Progenitor cell of endocrine pancreas (in vitro differentiated cells): ENCODE measurements at regions not wholly inside any gene's neighbourhood (a gene's known extent, or its start where the extent isn't known, plus 50 kb on each side); places are given as distances from the start of the nearest gene placed in this dataset.
A peak's percentile ranks its signal among the peaks of the same experiment; 100 is the strongest.

Experiments
- DNase-seq: peaks from one replicate; pipeline ENCODE4 v3.0.0; 2021; ENCODE audit warnings: low spot score; ENCODE audit not compliant: unreplicated experiment
- H3K27ac Mint-ChIP-seq: 2 replicates; pipeline ENCODE4 v1.8.0; 2021; ENCODE audit warnings: mild to moderate bottlenecking, moderate library complexity, mixed read lengths
- H3K27me3 Mint-ChIP-seq: 2 replicates; pipeline ENCODE4 v1.8.0; 2021; ENCODE audit warnings: mixed read lengths
- H3K36me3 Mint-ChIP-seq: 2 replicates; pipeline ENCODE4 v1.8.0; 2022; ENCODE audit warnings: mixed read lengths; ENCODE audit not compliant: insufficient read depth
- H3K4me1 Mint-ChIP-seq: 2 replicates; pipeline ENCODE4 v1.8.0; 2021; ENCODE audit warnings: low read depth, mixed read lengths
- H3K4me3 Mint-ChIP-seq: 2 replicates; pipeline ENCODE4 v1.8.0; 2021; ENCODE audit warnings: low read depth, mild to moderate bottlenecking, moderate library complexity, mixed read lengths
- H3K9me3 Mint-ChIP-seq: 2 replicates; pipeline ENCODE4 v1.8.0; 2021; ENCODE audit warnings: low read depth, mixed read lengths
- TF ChIP-seq, protein P1 (sequence below): fragments of 200-600 bp; sonication (generic); IDR thresholded peaks from one replicate; pipeline ENCODE4 v1.5.0; 2021; ENCODE audit warnings: antibody characterized with exemption, mild to moderate bottlenecking; ENCODE audit not compliant: unreplicated experiment

DNA sequence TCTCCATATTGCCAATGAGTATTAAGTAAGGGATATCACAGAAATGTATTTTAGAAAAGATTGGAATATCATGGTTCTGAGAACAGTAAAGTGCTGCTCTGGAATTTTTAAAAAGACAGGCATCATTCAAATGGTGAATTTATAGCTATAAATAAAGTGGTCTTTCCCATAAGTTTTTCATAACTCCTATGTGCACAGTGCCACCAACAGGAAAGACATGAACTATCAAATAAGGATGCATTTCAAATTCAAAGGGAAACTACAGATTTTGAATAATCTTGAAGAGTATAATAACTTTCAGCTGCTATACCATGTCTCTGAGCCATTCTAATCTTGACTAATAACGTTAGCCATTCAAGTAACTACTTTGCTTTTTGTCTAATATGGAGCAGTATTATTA is 456.8 kb upstream of the GJE1 start:
- Mint-ChIP-seq H3K4me1 (no peaks in the 10 kb centered on the region), H3K9me3 (peaks cover 10% of the 10 kb centered on the region), H3K36me3 (no peaks in the 10 kb centered on the region), H3K4me3 (no peak overlapping the region), H3K27me3 (no peaks in the 10 kb centered on the region), H3K27ac (no peak overlapping the region)
- no peak for DNase-seq
- TF ChIP-seq, protein P1, sequence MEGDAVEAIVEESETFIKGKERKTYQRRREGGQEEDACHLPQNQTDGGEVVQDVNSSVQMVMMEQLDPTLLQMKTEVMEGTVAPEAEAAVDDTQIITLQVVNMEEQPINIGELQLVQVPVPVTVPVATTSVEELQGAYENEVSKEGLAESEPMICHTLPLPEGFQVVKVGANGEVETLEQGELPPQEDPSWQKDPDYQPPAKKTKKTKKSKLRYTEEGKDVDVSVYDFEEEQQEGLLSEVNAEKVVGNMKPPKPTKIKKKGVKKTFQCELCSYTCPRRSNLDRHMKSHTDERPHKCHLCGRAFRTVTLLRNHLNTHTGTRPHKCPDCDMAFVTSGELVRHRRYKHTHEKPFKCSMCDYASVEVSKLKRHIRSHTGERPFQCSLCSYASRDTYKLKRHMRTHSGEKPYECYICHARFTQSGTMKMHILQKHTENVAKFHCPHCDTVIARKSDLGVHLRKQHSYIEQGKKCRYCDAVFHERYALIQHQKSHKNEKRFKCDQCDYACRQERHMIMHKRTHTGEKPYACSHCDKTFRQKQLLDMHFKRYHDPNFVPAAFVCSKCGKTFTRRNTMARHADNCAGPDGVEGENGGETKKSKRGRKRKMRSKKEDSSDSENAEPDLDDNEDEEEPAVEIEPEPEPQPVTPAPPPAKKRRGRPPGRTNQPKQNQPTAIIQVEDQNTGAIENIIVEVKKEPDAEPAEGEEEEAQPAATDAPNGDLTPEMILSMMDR = no peak

- H3K27ac Mint-ChIP-seq = no peak overlapping the region
- H3K27me3 Mint-ChIP-seq = no peaks in the 10 kb centered on the region
- H3K4me1 Mint-ChIP-seq = peaks cover 11% of the 10 kb centered on the region
- H3K36me3 Mint-ChIP-seq = no peaks in the 10 kb centered on the region
- H3K9me3 Mint-ChIP-seq = peaks cover 10% of the 10 kb centered on the region
- DNase-seq = no peak
- TF ChIP-seq, protein P1 = no peak
- H3K4me3 Mint-ChIP-seq = no peak overlapping the region
Observed at GRCh38 chr6:141669141-141669540, 463.6 kb upstream of the GJE1 start.

- H3K4me3 Mint-ChIP-seq = no peak overlapping the region
- H3K36me3 Mint-ChIP-seq = no peaks in the 10 kb centered on the region
- H3K27me3 Mint-ChIP-seq = no peaks in the 10 kb centered on the region
- H3K4me1 Mint-ChIP-seq = peaks cover 11% of the 10 kb centered on the region
- peaks cover 10% of the 10 kb centered on the region for H3K9me3 Mint-ChIP-seq
- TF ChIP-seq, protein P1 = no peak
- peak overlapping the region; percentile 8 for H3K27ac Mint-ChIP-seq
- DNase-seq = no peak
Observed at GRCh38 chr6:141667580-141668309, 465.0 kb upstream of the GJE1 start.

GRCh38 chr6:141666187-141666586 is 466.5 kb upstream of the GJE1 start:
- H3K9me3 Mint-ChIP-seq = peaks cover under 1% of the 10 kb centered on the region
- DNase-seq = no peak
- H3K36me3 Mint-ChIP-seq = no peaks in the 10 kb centered on the region
- H3K4me1 Mint-ChIP-seq = peaks cover 11% of the 10 kb centered on the region
- no peak overlapping the region for H3K27ac Mint-ChIP-seq
- H3K27me3 Mint-ChIP-seq = no peaks in the 10 kb centered on the region
- TF ChIP-seq, protein P1 = no peak
- H3K4me3 Mint-ChIP-seq = no peak overlapping the region

DNA sequence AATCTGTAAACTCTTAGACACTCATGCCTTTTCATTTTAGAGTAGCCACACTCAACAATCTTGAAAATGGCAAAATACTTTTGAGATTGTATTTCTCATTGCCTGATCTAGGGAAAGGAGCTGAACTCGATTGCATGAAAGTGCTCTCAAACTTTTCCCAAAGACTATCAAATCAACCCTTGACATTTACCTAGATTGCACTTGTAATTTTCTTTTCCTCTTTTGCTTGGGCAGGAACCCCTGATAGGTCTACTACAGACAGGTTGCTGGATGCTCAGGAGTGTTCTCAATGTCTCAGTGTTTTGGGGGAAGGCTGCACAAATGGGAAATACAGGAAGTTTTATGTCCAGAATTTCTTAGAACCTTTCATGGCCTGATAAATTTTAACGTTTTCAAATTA is 468.0 kb upstream of the GJE1 start:
- Mint-ChIP-seq H3K27me3 (no peaks in the 10 kb centered on the region), H3K4me1 (peaks cover 11% of the 10 kb centered on the region), H3K4me3 (no peak overlapping the region), H3K9me3 (no peaks in the 10 kb centered on the region), H3K36me3 (no peaks in the 10 kb centered on the region), H3K27ac (no peak overlapping the region)
- no peak for DNase-seq
- TF ChIP-seq, protein P1 = no peak
